ENCODE measurements at regions not wholly inside any gene's neighbourhood (a gene's known extent, or its start where the extent isn't known, plus 50 kb on each side); places are given as distances from the start of the nearest gene placed in this dataset.
"Not testable (repeated sequence)": the region's sequence is repeated elsewhere in the genome, so short reads cannot be mapped to it uniquely, and the experiment has no call there.

- no peaks in the 10 kb centered on the region for H4K20me1 ChIP-seq (ENCODE audit: control insufficient read depth, insufficient read depth, low read length, poor library complexity, severe bottlenecking)
- 91% methylated on average over 1 of the region's 2 CpGs for WGBS (ENCODE audit: insufficient coverage)
- ATAC-seq (ENCODE audit: low read depth) (no peak), DNase-seq (no peak)
- no peak overlapping the region for H3K4me3 ChIP-seq (ENCODE audit: control extremely low read depth in 1 of 5, extremely low read depth in 1 of 5, insufficient read depth in 1 of 5, low read depth in 2 of 5, low read length in 4 of 5)
- Mint-ChIP-seq H3K4me1 (no peaks in the 10 kb centered on the region), H3K9me3 (ENCODE audit: insufficient read depth) (no peaks in the 10 kb centered on the region), H3K27ac (no peak overlapping the region), H3K27me3 (no peaks in the 10 kb centered on the region), H3K4me3 (no peak overlapping the region)
- H3K4me1 ChIP-seq (ENCODE audit: control insufficient read depth in 2 of 2, insufficient read depth in 2 of 2, low read length in 2 of 2): no peaks in the 10 kb centered on the region
- no peak overlapping the region for H3K4me2 ChIP-seq (replicated peaks; ENCODE audit: low read depth, low read length, poor library complexity, severe bottlenecking)
- no peaks in the 10 kb centered on the region for H3K9me3 ChIP-seq (ENCODE audit: control extremely low read depth in 1 of 3, control insufficient read depth in 2 of 3, insufficient read depth in 1 of 3, low read length in 2 of 3)
- ChIA-PET CTCF (interaction anchor here (1.2 kb wide), 1 partner anchor 19 kb away, joined by 3 read pairs; no protein-coding TSS in a partner anchor), POLR2A (no interaction called here)
- no peaks in the 10 kb centered on the region for H3K79me2 ChIP-seq (ENCODE audit: control insufficient read depth, insufficient read depth, low read length)
- H2AFZ ChIP-seq (ENCODE audit: insufficient read depth, low read depth, low read length, poor library complexity, severe bottlenecking): no peak overlapping the region
- H3K9ac ChIP-seq (ENCODE audit: low read length): no peak overlapping the region
- H3K27ac ChIP-seq (ENCODE audit: low read length in 2 of 2): no peak overlapping the region
- TF ChIP-seq EZH2 (IDR thresholded peaks at IDR 0.05; ENCODE audit: borderline replicate concordance, insufficient read depth, low read depth, low read length, poor library complexity, severe bottlenecking): no peak
- TF ChIP-seq, protein P1, sequence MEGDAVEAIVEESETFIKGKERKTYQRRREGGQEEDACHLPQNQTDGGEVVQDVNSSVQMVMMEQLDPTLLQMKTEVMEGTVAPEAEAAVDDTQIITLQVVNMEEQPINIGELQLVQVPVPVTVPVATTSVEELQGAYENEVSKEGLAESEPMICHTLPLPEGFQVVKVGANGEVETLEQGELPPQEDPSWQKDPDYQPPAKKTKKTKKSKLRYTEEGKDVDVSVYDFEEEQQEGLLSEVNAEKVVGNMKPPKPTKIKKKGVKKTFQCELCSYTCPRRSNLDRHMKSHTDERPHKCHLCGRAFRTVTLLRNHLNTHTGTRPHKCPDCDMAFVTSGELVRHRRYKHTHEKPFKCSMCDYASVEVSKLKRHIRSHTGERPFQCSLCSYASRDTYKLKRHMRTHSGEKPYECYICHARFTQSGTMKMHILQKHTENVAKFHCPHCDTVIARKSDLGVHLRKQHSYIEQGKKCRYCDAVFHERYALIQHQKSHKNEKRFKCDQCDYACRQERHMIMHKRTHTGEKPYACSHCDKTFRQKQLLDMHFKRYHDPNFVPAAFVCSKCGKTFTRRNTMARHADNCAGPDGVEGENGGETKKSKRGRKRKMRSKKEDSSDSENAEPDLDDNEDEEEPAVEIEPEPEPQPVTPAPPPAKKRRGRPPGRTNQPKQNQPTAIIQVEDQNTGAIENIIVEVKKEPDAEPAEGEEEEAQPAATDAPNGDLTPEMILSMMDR (IDR thresholded peaks at IDR 0.05): no peak
- H3K27me3 ChIP-seq (replicated peaks in 1 of 4; ENCODE audit: control extremely low read depth in 1 of 4, control insufficient read depth in 3 of 4, insufficient read depth in 4 of 4, low read length in 3 of 4): no peaks in the 10 kb centered on the region
- no peaks in the 10 kb centered on the region for H3K36me3 ChIP-seq (replicated peaks in 1 of 2; ENCODE audit: control extremely low read depth in 1 of 2, control insufficient read depth in 1 of 2, extremely low read depth in 1 of 2, insufficient read depth in 2 of 2, low read length in 1 of 2)
- intact Hi-C loops (cut with micrococcal nuclease): no loop called here
Observed at GRCh38 chr15:35966781-35967180, 420.8 kb upstream of the DPH6 start.

DNA sequence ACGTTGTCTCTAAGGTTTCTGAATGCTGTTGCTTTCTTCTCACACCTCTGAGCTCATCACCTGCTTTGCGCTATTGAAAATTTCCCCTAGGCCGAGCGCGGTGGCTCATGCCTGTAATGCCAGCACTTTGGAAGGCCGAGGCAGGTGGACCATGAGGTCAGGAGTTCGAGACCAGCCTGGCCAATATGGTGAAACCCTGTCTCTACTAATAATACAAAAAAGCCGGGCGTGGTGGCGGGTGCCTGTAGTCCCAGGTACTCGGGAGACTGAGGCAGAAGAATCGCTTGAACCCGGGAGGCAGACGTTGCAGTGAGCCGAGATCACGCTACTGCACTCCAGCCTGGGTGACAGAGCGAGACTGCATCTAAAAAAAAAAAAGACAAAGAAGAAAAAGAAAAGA lies 422.0 kb upstream of the DPH6 start:
- H3K4me1 ChIP-seq (ENCODE audit: control insufficient read depth in 2 of 2, insufficient read depth in 2 of 2, low read length in 2 of 2); H3K4me3 ChIP-seq (ENCODE audit: control extremely low read depth in 1 of 5, extremely low read depth in 1 of 5, insufficient read depth in 1 of 5, low read depth in 2 of 5, low read length in 4 of 5); H3K4me2 ChIP-seq (replicated peaks; ENCODE audit: low read depth, low read length, poor library complexity, severe bottlenecking); H3K36me3 ChIP-seq (replicated peaks in 1 of 2; ENCODE audit: control extremely low read depth in 1 of 2, control insufficient read depth in 1 of 2, extremely low read depth in 1 of 2, insufficient read depth in 2 of 2, low read length in 1 of 2); H3K4me3 Mint-ChIP-seq; H3K79me2 ChIP-seq (ENCODE audit: control insufficient read depth, insufficient read depth, low read length); H3K27ac Mint-ChIP-seq; CTCF ChIA-PET; POLR2A ChIA-PET; H3K27me3 ChIP-seq (replicated peaks in 1 of 4; ENCODE audit: control extremely low read depth in 1 of 4, control insufficient read depth in 3 of 4, insufficient read depth in 4 of 4, low read length in 3 of 4); H3K9me3 ChIP-seq (ENCODE audit: control extremely low read depth in 1 of 3, control insufficient read depth in 2 of 3, insufficient read depth in 1 of 3, low read length in 2 of 3); H3K4me1 Mint-ChIP-seq; H2AFZ ChIP-seq (ENCODE audit: insufficient read depth, low read depth, low read length, poor library complexity, severe bottlenecking); H3K27ac ChIP-seq (ENCODE audit: low read length in 2 of 2); intact Hi-C loops (cut with micrococcal nuclease); H3K9me3 Mint-ChIP-seq (ENCODE audit: insufficient read depth); H3K27me3 Mint-ChIP-seq; ATAC-seq (ENCODE audit: low read depth); H3K9ac ChIP-seq (ENCODE audit: low read length); H4K20me1 ChIP-seq (ENCODE audit: control insufficient read depth, insufficient read depth, low read length, poor library complexity, severe bottlenecking); DNase-seq: not testable (repeated sequence)
- 80% methylated on average over 3 of the region's 17 CpGs for WGBS (ENCODE audit: insufficient coverage)
